SK-MEL-5 (cell line): ENCODE measurements at regions not wholly inside any gene's neighbourhood (a gene's known extent, or its start where the extent isn't known, plus 50 kb on each side); places are given as distances from the start of the nearest gene placed in this dataset.

ENCODE experiments used
- DNase-seq: peaks from one replicate; pipeline ENCODE4 v3.0.0-alpha.2; 2016; ENCODE audit warnings: low read depth, low spot score
- in situ Hi-C: cut with HindIII; loops from 2 replicates; pipeline ENCODE4 v1.10.0; 2016; ENCODE audit warnings: low sequenced_read_pairs, high pct_unique_total_duplicates, low pct_unique_long_range_greater_than_20kb

- in situ Hi-C loops, result no loop called here
Measured at GRCh38 chr3:176574786-176575185, 622.5 kb downstream of the TBL1XR1 start.

DNA sequence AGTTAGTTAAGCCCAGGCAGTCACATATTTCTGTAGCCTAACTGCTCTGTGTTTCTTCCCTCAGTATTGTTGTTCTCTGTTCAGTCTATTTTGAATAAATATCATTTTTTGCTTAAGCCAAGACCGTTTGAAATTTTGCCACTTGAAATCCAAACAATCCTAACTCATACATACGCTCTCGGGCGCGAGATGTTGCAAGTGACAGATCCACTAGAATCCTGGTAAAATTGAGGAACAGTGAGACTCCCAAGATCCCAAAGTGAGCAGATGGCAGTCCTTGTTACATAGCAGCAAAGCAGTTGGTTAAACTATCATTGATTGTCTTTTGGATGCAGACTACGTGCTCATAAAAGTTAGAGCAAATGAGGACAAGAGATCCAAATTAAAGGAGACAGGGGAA, 625.4 kb downstream of the TBL1XR1 start:
- in situ Hi-C loops, result no loop called here
- no peak for DNase-seq

More at GRCh38 chr3:176574786-176575185, 622.5 kb downstream of the TBL1XR1 start:
- DNase-seq, result no peak

DNA sequence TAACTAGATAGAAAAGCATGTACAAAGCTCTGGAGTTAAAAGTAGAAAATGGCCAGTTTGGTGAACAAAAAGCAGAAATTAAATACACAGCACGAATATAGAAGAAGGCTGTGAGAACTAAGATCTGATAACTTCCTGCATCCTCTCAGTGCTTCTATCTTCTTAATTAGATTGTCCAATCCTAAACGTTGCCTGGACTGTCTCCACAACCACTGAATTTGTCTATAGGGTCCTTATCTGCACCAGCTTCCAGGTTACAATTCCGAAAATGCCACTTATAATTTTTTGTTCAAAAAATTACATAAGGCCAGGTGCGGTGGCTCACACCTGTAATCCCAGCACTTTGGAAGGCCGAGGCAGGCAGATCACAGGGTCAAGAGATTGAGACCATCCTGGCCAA, 626.3 kb downstream of the TBL1XR1 start:
- DNase-seq, result no peak
- in situ Hi-C loops, result no loop called here

DNA sequence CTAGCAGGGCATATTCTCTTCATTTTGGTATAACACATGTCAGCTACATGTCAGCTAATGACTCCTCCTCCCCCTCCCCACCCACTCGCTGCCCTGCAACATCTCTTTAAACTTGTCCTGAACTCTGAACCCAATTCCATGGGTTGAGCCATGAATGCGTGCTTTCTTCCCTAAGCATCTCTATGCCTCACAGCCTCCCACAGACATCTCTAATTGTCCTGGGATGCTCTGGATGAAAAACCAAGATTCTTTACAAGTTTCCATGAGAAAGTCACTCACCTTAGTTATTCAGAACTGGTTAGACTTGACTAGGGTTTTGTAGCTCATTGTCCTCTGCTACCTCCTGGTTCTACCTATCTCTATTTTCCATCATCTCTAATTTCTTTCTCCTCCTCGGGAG, 629.1 kb downstream of the TBL1XR1 start:
- in situ Hi-C loops, result no loop called here
- DNase-seq, result no peak

DNA sequence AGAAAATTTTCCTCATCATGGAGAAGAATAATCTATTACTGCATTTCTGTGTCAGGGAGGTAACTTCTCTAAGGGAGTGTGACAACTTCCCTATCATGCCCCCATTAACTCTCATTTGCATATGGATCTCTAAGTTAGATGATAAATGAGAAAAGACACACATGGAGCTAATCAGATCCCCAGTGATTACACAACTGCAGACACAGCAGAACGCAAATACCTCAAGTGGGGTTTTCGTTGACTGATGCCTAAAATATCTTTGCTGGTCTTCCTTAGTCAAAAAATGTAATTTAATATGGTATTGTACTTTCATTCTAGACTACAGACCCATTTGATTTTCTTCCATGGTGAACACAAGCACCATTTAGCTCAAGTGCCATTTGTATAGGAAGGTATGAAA, 630.5 kb downstream of the TBL1XR1 start:
- no peak for DNase-seq
- in situ Hi-C loops, result no loop called here

DNA sequence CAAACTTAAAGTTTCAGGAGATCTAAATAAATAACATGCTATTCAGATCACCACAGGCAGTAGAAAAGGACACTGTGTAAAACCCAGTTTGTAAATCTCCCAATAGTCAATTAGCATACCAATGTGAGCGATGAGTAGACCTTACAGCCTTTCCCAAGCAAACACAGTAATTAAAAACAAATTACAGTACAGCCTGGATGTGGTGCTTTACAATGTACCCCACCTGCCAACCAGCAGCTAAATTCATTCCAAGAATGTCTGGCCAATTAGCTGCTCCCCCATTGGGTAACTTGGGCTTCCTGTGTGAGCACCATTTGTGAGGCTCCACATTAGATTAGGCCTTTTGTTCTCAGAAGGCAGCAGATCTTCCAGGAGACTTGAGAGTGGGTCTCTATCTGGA, 635.0 kb downstream of the TBL1XR1 start:
- DNase-seq, result no peak
- in situ Hi-C loops, result no loop called here

DNA sequence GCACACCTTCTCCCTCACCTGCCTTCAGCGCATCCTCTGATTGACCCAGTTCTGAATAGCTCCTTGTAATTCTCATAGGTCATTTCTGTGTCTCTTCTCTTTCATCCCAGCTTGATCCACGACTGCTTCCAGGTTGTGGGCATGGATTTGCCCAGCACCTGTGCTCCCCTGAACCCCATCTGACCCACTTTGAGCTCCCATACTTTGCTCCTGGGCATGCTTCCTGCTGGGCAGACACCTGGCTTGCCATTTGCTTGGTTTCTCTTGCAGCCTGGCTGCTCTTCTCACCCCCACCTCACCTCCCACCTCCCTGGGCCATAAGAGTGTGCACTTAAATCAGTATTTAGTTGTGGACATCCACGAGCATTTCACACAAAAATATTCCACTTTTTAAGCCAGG, 635.5 kb downstream of the TBL1XR1 start:
- DNase-seq, result no peak
- in situ Hi-C loops, result no loop called here

DNA sequence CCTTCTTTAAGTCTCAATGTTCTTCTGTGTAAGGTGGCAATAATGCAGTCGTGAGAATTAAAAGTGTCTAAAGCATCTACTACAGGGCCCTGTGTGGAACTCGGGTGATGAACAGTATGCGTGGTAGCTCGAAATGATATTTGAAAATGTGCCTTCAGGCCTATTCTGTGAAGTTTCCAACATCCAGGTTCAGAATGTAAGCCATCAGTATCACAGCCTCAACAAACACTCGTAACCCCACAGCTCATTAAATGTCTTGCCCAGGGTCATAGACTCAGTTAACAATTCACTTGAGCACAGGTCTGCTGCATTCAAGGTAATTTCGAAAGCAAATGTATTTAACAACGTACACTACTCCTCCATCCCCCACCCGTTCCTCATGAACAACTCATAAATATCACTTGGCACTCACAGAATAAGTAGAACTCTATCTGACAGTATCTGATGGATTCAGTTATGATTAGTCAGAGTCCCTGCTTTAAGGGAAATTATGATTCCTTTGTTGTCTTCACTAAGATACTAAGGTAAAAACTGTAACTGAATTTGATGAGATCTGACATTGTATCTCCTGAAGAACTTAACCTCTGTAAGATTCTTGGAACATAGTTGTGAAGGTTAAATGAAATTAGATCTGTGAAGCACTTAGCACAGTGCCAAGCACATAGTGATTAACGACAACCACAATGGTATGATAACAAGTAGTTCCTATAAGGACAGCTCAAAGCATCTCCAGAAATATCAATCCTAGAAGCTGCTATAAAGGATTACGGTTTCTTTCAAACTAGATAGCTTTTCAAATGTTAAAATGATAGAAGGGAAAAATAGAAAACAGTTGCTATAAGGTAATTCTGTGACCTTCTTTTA, 642.3 kb downstream of the TBL1XR1 start:
- in situ Hi-C loops, result no loop called here
- DNase-seq, result no peak

DNA sequence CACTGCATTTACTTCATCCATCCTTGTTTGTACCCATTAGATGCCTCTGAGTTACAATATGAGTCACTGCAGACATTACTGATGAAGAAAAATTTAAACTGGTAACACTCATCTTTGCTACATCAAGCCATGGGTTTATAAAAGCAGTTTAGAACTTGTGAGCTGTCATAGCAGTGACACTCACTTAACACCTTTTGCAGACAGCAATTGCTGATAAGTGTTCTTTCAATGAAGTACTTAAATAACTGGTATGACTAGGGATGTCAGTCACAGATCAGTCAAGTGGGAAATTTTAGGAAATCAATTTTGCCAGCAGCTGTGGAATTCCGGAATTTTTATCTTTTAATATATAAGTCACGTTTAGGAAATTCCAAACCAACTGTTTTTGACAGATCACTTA, 643.0 kb downstream of the TBL1XR1 start:
- in situ Hi-C loops, result no loop called here
- DNase-seq, result no peak

GRCh38 chr3:176526942-176527341, 670.3 kb downstream of the TBL1XR1 start:
- in situ Hi-C loops, result no loop called here
- DNase-seq, result no peak

DNA sequence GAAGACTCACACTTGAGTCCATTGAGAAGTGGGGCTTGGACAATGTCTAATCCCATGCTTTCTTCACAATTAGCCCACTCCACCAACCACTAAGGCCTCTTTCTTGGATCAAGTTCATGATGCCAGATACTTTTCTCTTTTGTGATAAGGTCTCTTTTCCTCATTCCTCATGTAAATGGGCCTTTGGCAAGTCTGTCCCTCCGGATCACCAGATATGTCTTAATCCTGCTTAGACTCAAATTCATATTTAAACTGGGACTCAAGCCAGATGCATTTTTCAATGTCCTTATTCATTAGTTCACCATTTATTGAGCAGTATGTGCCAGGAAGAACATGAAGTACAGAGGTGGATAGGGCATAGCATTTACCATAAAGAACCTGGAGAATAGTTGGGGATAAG, 671.1 kb downstream of the TBL1XR1 start:
- in situ Hi-C loops, result no loop called here
- DNase-seq, result no peak

GRCh38 chr3:176523114-176523513, 674.2 kb downstream of the TBL1XR1 start:
- in situ Hi-C loops, result no loop called here
- no peak for DNase-seq

- in situ Hi-C loops, result no loop called here
- DNase-seq, result no peak
Measured at GRCh38 chr3:176522436-176522835, 674.8 kb downstream of the TBL1XR1 start.

DNA sequence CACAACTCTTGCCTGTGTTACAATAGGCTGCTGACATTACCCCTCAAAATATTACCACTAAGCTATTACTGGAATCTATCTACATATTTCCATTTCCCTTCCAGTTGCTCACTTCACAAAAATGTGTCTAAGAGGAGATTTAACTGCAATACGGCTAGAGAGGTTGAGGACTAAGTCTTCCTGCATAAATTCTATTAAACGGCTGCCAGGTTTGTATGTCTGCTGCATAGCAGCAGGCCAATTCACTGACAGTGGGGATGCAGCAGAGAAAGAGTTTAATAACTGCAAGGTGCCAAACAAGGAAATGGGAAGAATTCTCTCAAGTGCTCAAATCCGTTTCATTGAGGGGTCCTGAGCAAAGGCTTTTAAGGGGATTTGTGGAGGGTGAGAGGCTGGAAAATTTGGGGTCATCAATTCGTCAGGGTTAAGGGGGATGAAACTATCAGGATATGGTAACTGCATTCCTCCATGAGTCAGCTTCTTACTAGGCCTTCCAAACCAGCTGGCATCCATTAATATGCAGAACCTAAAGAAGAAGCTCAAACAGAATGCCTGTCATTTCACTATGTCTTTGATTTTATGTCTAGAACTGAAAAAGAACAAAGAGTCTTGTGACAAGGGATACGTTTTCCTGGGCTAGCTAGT, 675.6 kb downstream of the TBL1XR1 start:
- in situ Hi-C loops, result no loop called here
- no peak for DNase-seq

- DNase-seq, result peak; percentile 65
- in situ Hi-C loops, result no loop called here
Measured at GRCh38 chr3:176514297-176514696, 683.0 kb downstream of the TBL1XR1 start.

GRCh38 chr3:176513604-176514003, 683.7 kb downstream of the TBL1XR1 start:
- no peak for DNase-seq

GRCh38 chr3:176512037-176512436, 685.2 kb downstream of the TBL1XR1 start:
- in situ Hi-C loops, result no loop called here
- DNase-seq, result no peak

More at GRCh38 chr3:176513604-176514003, 683.7 kb downstream of the TBL1XR1 start:
- in situ Hi-C loops, result no loop called here

DNA sequence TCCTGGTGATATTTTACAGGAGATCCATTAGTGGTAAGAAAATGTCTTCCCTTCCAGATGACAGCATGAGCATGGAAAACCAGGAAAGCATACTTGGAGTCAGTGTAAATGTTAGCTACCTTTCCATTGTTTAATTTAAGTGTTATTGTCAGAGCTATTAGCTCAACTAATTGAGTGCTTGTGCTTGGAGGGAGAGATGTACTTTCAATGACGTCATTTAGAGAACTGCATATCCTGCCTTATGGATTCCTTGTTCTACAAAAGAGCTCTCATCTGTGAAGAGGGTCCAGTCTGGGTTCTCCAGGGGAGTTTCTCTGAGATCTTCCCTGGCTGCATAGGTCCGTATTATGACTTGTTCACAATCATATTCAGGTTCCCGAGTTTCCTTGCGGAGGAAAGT, 687.2 kb downstream of the TBL1XR1 start:
- DNase-seq, result no peak
- in situ Hi-C loops, result no loop called here
